Endodermal cell (in vitro differentiated cells): ENCODE measurements at regions not wholly inside any gene's neighbourhood (a gene's known extent, or its start where the extent isn't known, plus 50 kb on each side); places are given as distances from the start of the nearest gene placed in this dataset.

Experiments
- DNase-seq: peaks from one replicate; pipeline ENCODE4 v3.0.0-alpha.2; 2017
- H3K27ac ChIP-seq: 2 replicates; pipeline ENCODE4 v1.5.1; 2013; ENCODE audit warnings: mild to moderate bottlenecking, low read depth, low read length, moderate library complexity
- H3K27me3 ChIP-seq: 2 replicates; pipeline ENCODE4 v1.6.1; 2013; ENCODE audit warnings: mild to moderate bottlenecking, low read length, moderate library complexity; ENCODE audit not compliant: insufficient read depth, control insufficient read depth, poor library complexity, severe bottlenecking
- H3K36me3 ChIP-seq: 2 replicates; pipeline ENCODE4 v1.7.0; 2013; ENCODE audit warnings: mild to moderate bottlenecking, low read length, moderate library complexity; ENCODE audit not compliant: control insufficient read depth, insufficient read depth
- H3K4me1 ChIP-seq: one replicate; pipeline ENCODE4 v1.7.0; 2013; ENCODE audit warnings: low read length; ENCODE audit not compliant: control insufficient read depth, insufficient read depth
- H3K4me3 ChIP-seq: 2 replicates; pipeline ENCODE4 v1.5.1; 2013; ENCODE audit warnings: mild to moderate bottlenecking, low read length, moderate library complexity
- H3K9ac ChIP-seq: 2 replicates; pipeline ENCODE4 v1.6.1; 2013; ENCODE audit warnings: mild to moderate bottlenecking, low read length, moderate library complexity; ENCODE audit not compliant: poor library complexity, severe bottlenecking; ENCODE audit errors: extremely low read depth
- H3K9me3 ChIP-seq: 2 replicates; pipeline ENCODE4 v1.6.1; 2013; ENCODE audit warnings: mild to moderate bottlenecking, low read length, moderate library complexity; ENCODE audit not compliant: control insufficient read depth
- H3K27ac Mint-ChIP-seq: 2 replicates; pipeline ENCODE4 v1.8.0; 2020; ENCODE audit warnings: mixed read lengths
- H3K27me3 Mint-ChIP-seq: 2 replicates; pipeline ENCODE4 v1.8.0; 2021; ENCODE audit warnings: mild to moderate bottlenecking, mixed read lengths; ENCODE audit not compliant: insufficient read depth
- H3K36me3 Mint-ChIP-seq: 2 replicates; pipeline ENCODE4 v1.8.0; 2020; ENCODE audit warnings: low read depth, mixed read lengths
- H3K4me1 Mint-ChIP-seq: 2 replicates; pipeline ENCODE4 v1.8.0; 2020; ENCODE audit warnings: mixed read lengths
- H3K4me3 Mint-ChIP-seq: 2 replicates; pipeline ENCODE4 v1.8.0; 2020; ENCODE audit warnings: mild to moderate bottlenecking, moderate library complexity, mixed read lengths
- H3K9me3 Mint-ChIP-seq: 2 replicates; pipeline ENCODE4 v1.8.0; 2020; ENCODE audit warnings: mild to moderate bottlenecking, mixed read lengths
- WGBS, 2 experiments: methylation state at CpG; one replicate each; pipeline versions ENCODE4 v1.1.5 to v1.1.7; 2013; ENCODE audit warnings: missing lambda C conversion rate in 2 of 2, mixed read lengths in 1 of 2; ENCODE audit not compliant: insufficient coverage in 1 of 2, insufficient read length in 1 of 2; 5-methylcytosine and 5-hydroxymethylcytosine counted together
- TF ChIP-seq, protein P1 (sequence below): fragments of 200-600 bp; sonication (generic); conservative IDR thresholded peaks from 2 replicates; pipeline ENCODE4 v1.5.0; 2021; ENCODE audit warnings: antibody characterized with exemption, mild to moderate bottlenecking

DNA sequence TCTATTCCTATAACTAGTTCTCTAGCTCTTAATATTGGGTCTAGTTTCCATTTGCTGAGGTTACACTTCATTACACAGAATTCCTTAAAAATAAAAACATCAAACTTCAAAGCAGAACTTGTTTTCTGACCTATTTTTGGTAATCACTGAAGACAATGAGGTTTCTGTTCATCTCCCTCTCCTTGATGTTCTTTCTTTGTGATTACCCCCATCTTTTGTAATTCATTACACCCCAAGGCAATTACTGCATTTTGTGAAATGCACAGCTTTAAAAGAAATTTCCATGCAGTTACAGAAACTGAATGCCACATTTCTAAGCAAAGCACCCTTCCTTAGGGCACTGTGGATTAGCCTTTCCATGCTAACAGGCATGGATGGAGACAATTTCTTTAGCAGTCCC lies 363.2 kb upstream of the RND3 start:
- peaks cover 5% of the 10 kb centered on the region for H3K4me1 ChIP-seq
- DNase-seq = no peak
- H3K27ac Mint-ChIP-seq = no peak overlapping the region
- H3K27me3 Mint-ChIP-seq = no peaks in the 10 kb centered on the region
- H3K36me3 ChIP-seq = no peaks in the 10 kb centered on the region
- no peak overlapping the region for H3K27ac ChIP-seq
- peaks cover 34% of the 10 kb centered on the region for H3K9me3 ChIP-seq
- TF ChIP-seq, protein P1, sequence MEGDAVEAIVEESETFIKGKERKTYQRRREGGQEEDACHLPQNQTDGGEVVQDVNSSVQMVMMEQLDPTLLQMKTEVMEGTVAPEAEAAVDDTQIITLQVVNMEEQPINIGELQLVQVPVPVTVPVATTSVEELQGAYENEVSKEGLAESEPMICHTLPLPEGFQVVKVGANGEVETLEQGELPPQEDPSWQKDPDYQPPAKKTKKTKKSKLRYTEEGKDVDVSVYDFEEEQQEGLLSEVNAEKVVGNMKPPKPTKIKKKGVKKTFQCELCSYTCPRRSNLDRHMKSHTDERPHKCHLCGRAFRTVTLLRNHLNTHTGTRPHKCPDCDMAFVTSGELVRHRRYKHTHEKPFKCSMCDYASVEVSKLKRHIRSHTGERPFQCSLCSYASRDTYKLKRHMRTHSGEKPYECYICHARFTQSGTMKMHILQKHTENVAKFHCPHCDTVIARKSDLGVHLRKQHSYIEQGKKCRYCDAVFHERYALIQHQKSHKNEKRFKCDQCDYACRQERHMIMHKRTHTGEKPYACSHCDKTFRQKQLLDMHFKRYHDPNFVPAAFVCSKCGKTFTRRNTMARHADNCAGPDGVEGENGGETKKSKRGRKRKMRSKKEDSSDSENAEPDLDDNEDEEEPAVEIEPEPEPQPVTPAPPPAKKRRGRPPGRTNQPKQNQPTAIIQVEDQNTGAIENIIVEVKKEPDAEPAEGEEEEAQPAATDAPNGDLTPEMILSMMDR = no peak
- H3K4me3 ChIP-seq = no peak overlapping the region
- H3K9me3 Mint-ChIP-seq = peaks cover 20% of the 10 kb centered on the region
- H3K9ac ChIP-seq = no peak overlapping the region
- no peak overlapping the region for H3K4me3 Mint-ChIP-seq
- no peaks in the 10 kb centered on the region for H3K36me3 Mint-ChIP-seq
- H3K4me1 Mint-ChIP-seq = peaks cover 30% of the 10 kb centered on the region
- no peaks in the 10 kb centered on the region for H3K27me3 ChIP-seq

DNA sequence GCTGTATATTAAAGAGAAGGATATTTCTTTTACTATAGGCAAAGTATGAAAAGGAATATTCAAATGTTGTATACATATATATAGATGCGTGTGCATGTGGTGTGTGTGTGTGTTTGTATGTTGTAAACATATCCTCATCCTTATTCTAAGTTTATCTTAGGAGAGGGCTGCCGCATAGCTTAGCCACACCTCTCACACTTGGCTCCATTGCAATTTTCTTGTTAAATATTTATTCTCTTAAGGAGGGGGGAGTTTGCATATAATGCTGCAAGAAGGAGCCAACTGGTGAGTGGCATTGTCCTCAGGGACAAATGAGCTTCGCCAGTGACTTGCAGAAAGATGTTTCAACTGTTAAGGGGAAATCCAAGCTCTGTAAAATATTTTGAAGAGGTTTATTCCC lies 360.1 kb upstream of the RND3 start:
- Histone ChIP-seq H3K4me3 (no peak overlapping the region), H3K27me3 (no peaks in the 10 kb centered on the region), H3K36me3 (no peaks in the 10 kb centered on the region), H3K4me1 (peaks cover 2% of the 10 kb centered on the region), H3K9ac (no peak overlapping the region), H3K27ac (no peak overlapping the region), H3K9me3 (peaks cover 18% of the 10 kb centered on the region)
- Mint-ChIP-seq H3K27ac (peak overlapping the region; percentile 56), H3K4me3 (no peak overlapping the region), H3K27me3 (no peaks in the 10 kb centered on the region), H3K36me3 (no peaks in the 10 kb centered on the region), H3K4me1 (peaks cover 20% of the 10 kb centered on the region), H3K9me3 (peaks cover 20% of the 10 kb centered on the region)
- no peak for DNase-seq
- WGBS, 2 experiments = 85 to 100% methylated on average over 1 of the region's 3 CpGs
- TF ChIP-seq, protein P1 = no peak

DNA sequence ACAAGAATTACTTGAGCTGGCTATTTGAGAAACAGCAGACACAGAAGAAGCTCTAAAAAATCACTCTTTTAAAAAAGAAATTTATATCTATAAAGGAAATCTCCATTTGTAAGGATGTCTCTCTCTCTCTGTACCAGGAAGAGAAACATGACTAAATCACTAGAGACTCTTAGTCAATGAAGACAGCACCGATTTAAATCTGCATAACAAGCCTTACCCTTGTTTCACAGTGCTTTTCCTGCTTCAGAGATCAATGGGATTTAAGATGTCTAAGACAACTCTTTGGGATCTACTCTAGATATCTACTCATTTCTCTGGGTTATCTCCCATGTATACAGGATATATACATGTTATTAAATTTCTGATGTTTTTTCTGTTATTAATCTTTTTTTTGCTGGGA lies 359.2 kb upstream of the RND3 start:
- no peak overlapping the region for H3K27ac Mint-ChIP-seq
- H3K4me3 ChIP-seq = no peak overlapping the region
- no peak overlapping the region for H3K4me3 Mint-ChIP-seq
- H3K36me3 Mint-ChIP-seq = no peaks in the 10 kb centered on the region
- H3K4me1 Mint-ChIP-seq = peaks cover 20% of the 10 kb centered on the region
- no peaks in the 10 kb centered on the region for H3K27me3 ChIP-seq
- peaks cover 2% of the 10 kb centered on the region for H3K4me1 ChIP-seq
- 48% methylated on average over 1 of the region's 1 CpG; no CpG with 5 or more reads in 1 of the 2 experiments for WGBS, 2 experiments
- TF ChIP-seq, protein P1 = no peak
- H3K27me3 Mint-ChIP-seq = no peaks in the 10 kb centered on the region
- H3K9me3 ChIP-seq = peaks cover 18% of the 10 kb centered on the region
- no peak overlapping the region for H3K9ac ChIP-seq
- DNase-seq = no peak
- peaks cover 16% of the 10 kb centered on the region for H3K9me3 Mint-ChIP-seq
- no peak overlapping the region for H3K27ac ChIP-seq
- no peaks in the 10 kb centered on the region for H3K36me3 ChIP-seq
